EH (cell line): ENCODE measurements at regions not wholly inside any gene's neighbourhood (a gene's known extent, or its start where the extent isn't known, plus 50 kb on each side); places are given as distances from the start of the nearest gene placed in this dataset.

Experiments
- DNase-seq: peaks from one replicate; pipeline ENCODE4 v3.0.0-alpha.2; 2015; ENCODE audit warnings: low read depth

DNA sequence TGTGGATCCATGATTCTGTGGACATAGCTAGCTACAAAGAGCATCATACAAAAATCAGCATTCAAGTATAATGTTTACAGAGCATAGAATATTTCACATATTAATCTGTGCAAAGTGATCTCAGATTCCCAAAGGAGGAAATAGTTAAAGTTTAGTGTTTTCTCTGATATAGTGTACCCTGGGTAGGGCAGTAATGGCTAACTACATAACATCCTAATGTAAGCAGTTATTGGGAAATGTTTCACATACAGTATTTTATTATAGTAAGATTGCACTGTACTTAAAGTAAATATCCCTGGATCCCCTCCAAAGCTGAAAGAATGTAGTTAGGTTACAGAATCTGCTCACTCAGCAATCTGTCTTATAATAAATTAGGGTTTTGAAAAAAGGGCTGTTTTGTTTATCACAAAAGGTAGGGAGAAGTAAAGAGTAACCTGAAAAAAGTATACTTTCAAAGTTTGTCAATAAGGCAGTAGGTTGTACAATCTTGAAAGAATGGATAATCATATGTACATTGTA lies 52.5 kb upstream of the SMARCA2 start:
- DNase-seq, result no peak

DNA sequence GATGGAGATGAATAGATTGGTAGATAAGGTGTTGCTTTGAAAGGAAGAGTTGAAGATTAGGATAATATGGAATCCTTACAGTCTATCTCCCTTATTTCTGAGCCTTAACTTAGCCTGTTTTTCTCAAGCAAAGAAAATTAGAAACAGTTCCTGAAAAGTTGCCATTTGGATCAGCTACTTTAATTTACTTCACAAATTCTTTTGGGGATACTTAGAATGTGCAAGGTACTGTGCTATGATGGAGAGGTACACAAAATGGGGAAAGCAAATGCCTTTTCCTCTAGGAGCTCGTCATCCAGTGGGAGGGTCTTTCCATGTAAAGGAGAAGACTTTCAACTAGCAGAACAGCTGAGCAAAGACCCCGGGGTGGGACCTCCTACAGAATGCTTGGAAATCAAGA lies 51.1 kb upstream of the SMARCA2 start:
- DNase-seq, result no peak
